OCI-LY7 (cell line): ENCODE measurements at regions not wholly inside any gene's neighbourhood (a gene's known extent, or its start where the extent isn't known, plus 50 kb on each side); places are given as distances from the start of the nearest gene placed in this dataset.
"Not testable (repeated sequence)": the region's sequence is repeated elsewhere in the genome, so short reads cannot be mapped to it uniquely, and the experiment has no call there.

Source experiments
- BruUV-seq: library from RNA; stranded (reverse); fragments of 400-500 nt; replicated peaks from 2 replicates; lab custom pipeline; 2021; lab: Mats Ljungman, UMichigan
- CTCF ChIA-PET: fragments of 300-600 bp; sonication (Branson Sonifier 250); formaldehyde crosslinking; loops from one replicate; lab custom pipeline; 2022; ENCODE audit warnings: antibody characterized with exemption; ENCODE audit not compliant: unreplicated experiment; lab: Charles Lee
- POLR2A ChIA-PET: fragments of 300-600 bp; sonication (Branson Sonifier 250); formaldehyde crosslinking; loops from one replicate; lab custom pipeline; 2022; ENCODE audit warnings: antibody characterized with exemption; lab: Charles Lee
- DNase-seq: peaks from one replicate; pipeline ENCODE4 v3.0.0-alpha.2; 2015; ENCODE audit warnings: low spot score
- H2AFZ ChIP-seq: fragments of 200-600 bp; sonication (generic), shearing (Covaris generic); 2 replicates; pipeline ENCODE4 v1.6.1; 2014; ENCODE audit warnings: mild to moderate bottlenecking, antibody characterized with exemption, low read length, moderate library complexity
- H3K27ac ChIP-seq: fragments of 200-600 bp; sonication (generic); 2 replicates; pipeline ENCODE4 v1.5.1; 2014; ENCODE audit warnings: mixed run types, low read depth, mild to moderate bottlenecking, moderate library complexity, low read length, inconsistent platforms; ENCODE audit not compliant: poor library complexity, severe bottlenecking
- H3K36me3 ChIP-seq: fragments of 200-600 bp; sonication (generic); 2 replicates; pipeline ENCODE4 v1.6.1; 2014; ENCODE audit warnings: mild to moderate bottlenecking, antibody characterized with exemption, low read length, moderate library complexity, mixed read lengths; ENCODE audit not compliant: insufficient read depth
- H3K4me1 ChIP-seq: fragments of 200-600 bp; sonication (generic); 2 replicates; pipeline ENCODE4 v1.5.1; 2014; ENCODE audit warnings: mild to moderate bottlenecking, low read length; ENCODE audit not compliant: insufficient read depth, poor library complexity, severe bottlenecking
- H3K4me2 ChIP-seq: fragments of 200-600 bp; sonication (generic); 2 replicates; pipeline ENCODE4 v1.6.1; 2014; ENCODE audit warnings: mild to moderate bottlenecking, low read length
- H3K4me3 ChIP-seq: fragments of 200-600 bp; sonication (generic); 2 replicates; pipeline ENCODE4 v1.5.1; 2014; ENCODE audit warnings: mild to moderate bottlenecking, low read depth, low read length; ENCODE audit not compliant: poor library complexity, severe bottlenecking
- H3K79me2 ChIP-seq: fragments of 200-600 bp; sonication (generic); 2 replicates; pipeline ENCODE4 v1.6.1; 2016; ENCODE audit warnings: low read depth, mild to moderate bottlenecking, low read length, moderate library complexity, mixed read lengths; ENCODE audit not compliant: insufficient read depth
- H3K9me2 ChIP-seq: fragments of 200-600 bp; sonication (generic); 2 replicates; pipeline ENCODE4 v1.6.1; 2016; ENCODE audit warnings: mild to moderate bottlenecking, low read length, mixed read lengths; ENCODE audit not compliant: insufficient read depth
- H3K9me3 ChIP-seq: fragments of 200-600 bp; sonication (generic); 2 replicates; pipeline ENCODE4 v1.6.1; 2014; ENCODE audit warnings: mild to moderate bottlenecking, mixed run types, low read length, mixed read lengths
- H4K20me1 ChIP-seq: fragments of 200-600 bp; sonication (generic); 2 replicates; pipeline ENCODE4 v1.6.1; 2014; ENCODE audit warnings: mild to moderate bottlenecking, antibody characterized with exemption, low read length, moderate library complexity, mixed read lengths; ENCODE audit not compliant: insufficient read depth
- intact Hi-C: fragments of 100-400 bp; cut with micrococcal nuclease; formaldehyde crosslinking; loops from one replicate; pipeline ENCODE4 v1.10.0; 2022; ENCODE audit not compliant: unreplicated experiment

DNA sequence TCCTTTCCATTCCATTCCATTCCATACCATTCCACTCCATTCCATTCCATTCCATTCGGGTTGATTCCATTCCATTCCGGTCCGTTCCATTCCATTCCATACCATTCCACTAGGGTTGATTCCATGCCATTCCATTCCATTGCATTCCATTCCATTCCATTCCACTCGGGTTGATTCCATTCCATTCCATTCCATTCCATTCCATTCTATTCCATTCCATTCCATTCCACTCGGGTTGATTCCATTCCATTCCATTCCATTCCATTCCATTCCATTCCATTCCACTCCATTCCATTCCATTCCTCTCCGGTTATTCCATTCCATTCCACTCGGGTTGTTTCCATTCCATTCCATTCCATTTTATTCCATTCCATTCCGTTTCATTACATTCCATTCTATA, 153.4 kb downstream of the CWH43 start:
- BruUV-seq, H3K9me3 ChIP-seq, H3K4me3 ChIP-seq, H3K4me1 ChIP-seq, DNase-seq, H3K4me2 ChIP-seq, H4K20me1 ChIP-seq, H3K9me2 ChIP-seq, POLR2A ChIA-PET, H3K79me2 ChIP-seq, H3K36me3 ChIP-seq, intact Hi-C loops, H2AFZ ChIP-seq, CTCF ChIA-PET, H3K27ac ChIP-seq: not testable (repeated sequence)

DNA sequence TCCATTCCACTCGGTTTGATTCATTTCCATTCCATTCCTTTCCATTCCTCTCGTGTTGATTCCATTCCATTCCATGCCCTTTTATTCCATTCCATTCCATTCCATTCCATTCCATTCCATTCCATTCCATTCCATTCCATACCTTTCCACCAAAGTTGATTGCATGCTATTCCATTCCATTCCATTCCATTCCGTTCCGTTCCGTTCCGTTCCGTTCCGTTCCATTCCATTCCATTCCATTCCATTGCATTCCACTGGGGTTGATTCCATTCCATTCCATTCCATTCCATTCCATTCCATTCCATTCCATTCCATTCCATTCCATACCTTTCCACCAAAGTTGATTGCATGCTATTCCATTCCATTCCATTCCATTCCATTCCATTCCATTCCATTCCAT, 154.3 kb downstream of the CWH43 start:
- H2AFZ ChIP-seq, H4K20me1 ChIP-seq, H3K79me2 ChIP-seq, BruUV-seq, H3K4me3 ChIP-seq, H3K4me2 ChIP-seq, H3K4me1 ChIP-seq, H3K9me3 ChIP-seq, intact Hi-C loops, DNase-seq, CTCF ChIA-PET, H3K36me3 ChIP-seq, H3K27ac ChIP-seq, POLR2A ChIA-PET, H3K9me2 ChIP-seq: not testable (repeated sequence)

DNA sequence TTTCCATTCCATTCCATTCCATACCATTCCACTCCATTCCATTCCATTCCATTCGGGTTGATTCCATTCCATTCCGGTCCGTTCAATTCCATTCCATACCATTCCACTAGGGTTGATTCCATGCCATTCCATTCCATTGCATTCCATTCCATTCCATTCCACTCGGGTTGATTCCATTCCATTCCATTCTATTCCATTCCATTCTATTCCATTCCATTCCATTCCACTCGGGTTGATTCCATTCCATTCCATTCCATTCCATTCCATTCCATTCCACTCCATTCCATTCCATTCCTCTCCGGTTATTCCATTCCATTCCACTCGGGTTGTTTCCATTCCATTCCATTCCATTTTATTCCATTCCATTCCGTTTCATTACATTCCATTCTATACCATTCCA, 155.9 kb downstream of the CWH43 start:
- H3K9me3 ChIP-seq, intact Hi-C loops, BruUV-seq, CTCF ChIA-PET, H4K20me1 ChIP-seq, H3K4me1 ChIP-seq, H3K4me2 ChIP-seq, DNase-seq, H2AFZ ChIP-seq, H3K9me2 ChIP-seq, H3K4me3 ChIP-seq, POLR2A ChIA-PET, H3K27ac ChIP-seq, H3K36me3 ChIP-seq, H3K79me2 ChIP-seq: not testable (repeated sequence)

DNA sequence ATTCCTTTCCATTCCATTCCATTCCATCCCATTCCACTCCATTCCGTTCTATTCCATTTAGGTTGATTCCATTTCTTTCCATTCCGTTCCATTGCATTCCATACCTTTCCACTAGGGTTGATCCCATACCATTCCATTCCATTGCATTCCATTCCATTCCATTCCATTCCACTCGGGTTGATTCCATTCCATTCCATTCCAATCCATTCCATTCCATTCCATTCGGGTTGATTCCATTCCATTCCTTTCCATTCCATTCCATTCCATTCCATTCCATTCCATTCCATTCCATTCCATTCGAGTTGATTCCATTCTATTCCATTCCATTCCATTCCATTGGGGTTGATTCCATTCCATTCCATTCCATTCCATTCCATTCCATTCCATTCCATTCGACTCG, 161.1 kb downstream of the CWH43 start:
- H3K36me3 ChIP-seq, CTCF ChIA-PET, H3K9me2 ChIP-seq, H3K79me2 ChIP-seq, H3K27ac ChIP-seq, H3K4me2 ChIP-seq, H4K20me1 ChIP-seq, POLR2A ChIA-PET, BruUV-seq, H3K4me3 ChIP-seq, H2AFZ ChIP-seq, DNase-seq, H3K4me1 ChIP-seq, intact Hi-C loops: not testable (repeated sequence)
- peaks cover 42% of the 10 kb centered on the region for H3K9me3 ChIP-seq

DNA sequence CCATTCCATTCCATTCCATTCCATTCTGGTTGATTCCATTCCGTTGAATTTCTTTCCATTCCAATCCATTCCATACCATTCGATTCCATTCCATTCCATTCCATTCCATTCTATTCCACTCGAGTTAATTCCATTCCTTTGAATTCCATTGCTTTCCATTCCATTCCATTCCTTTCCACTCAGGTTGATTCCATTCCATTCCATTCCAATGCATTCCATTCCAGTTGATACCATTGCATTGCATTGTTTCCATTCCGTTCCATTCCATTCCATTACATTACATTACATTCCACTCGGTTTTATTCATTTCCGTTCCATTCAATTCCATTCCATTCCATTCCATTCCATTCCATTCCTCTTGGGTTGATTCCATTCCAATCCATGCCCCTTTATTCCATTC, 161.5 kb downstream of the CWH43 start:
- H3K9me2 ChIP-seq, H2AFZ ChIP-seq, H3K36me3 ChIP-seq, H3K79me2 ChIP-seq, CTCF ChIA-PET, H3K4me3 ChIP-seq, H3K4me1 ChIP-seq, DNase-seq, H3K27ac ChIP-seq, POLR2A ChIA-PET, H4K20me1 ChIP-seq, H3K4me2 ChIP-seq, BruUV-seq, intact Hi-C loops: not testable (repeated sequence)
- H3K9me3 ChIP-seq, result peaks cover 46% of the 10 kb centered on the region

DNA sequence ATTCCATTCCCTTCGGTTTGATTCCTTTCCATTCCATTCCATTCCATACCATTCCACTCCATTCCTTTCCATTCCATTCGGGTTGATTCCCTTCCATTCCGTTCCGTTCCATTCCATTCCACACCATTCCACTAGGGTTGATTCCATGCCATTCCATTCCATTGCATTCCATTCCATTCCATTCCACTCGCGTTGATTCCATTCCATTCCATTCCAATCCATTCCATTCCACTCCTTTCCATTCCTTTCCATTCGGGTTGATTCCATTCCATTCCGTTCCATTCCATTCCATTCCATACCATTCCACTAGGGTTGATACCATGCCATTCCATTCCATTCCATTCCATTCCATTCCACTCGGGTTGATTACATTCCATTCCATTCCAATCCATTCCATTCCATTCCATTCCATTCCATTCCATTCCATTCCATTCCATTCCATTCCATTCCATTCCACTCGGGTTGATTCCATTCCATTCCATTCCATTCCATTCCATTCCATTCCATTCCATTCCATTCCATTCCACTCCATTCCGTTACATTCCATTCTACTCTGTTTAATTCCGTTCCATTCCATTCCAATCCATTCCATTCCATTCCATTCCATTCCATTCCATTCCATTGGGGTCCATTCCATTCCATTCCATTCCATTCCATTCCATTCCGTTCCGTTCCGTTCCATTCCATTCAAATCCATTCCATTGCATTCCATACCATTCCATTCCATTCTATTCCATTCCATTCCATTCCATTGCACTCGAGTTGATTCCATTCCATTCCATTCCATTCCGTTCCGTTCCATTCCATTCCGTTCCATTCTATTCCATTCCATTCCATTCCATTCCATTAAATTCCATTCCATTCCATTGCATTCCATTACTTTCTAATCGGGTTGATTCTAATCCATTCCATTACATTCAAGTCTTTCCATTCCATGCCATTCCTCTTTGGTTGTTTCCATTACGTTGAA, 163.2 kb downstream of the CWH43 start:
- H2AFZ ChIP-seq, H3K36me3 ChIP-seq, H3K4me3 ChIP-seq, CTCF ChIA-PET, H4K20me1 ChIP-seq, H3K4me2 ChIP-seq, H3K4me1 ChIP-seq, POLR2A ChIA-PET, H3K79me2 ChIP-seq, BruUV-seq, intact Hi-C loops, H3K9me2 ChIP-seq, H3K27ac ChIP-seq: not testable (repeated sequence)
- H3K9me3 ChIP-seq, result peaks cover 61% of the 10 kb centered on the region
- DNase-seq, result peak; percentile 65
